Osteocyte (in vitro differentiated cells): ENCODE measurements at regions not wholly inside any gene's neighbourhood (a gene's known extent, or its start where the extent isn't known, plus 50 kb on each side); places are given as distances from the start of the nearest gene placed in this dataset.

Source experiments
- DNase-seq: peaks from one replicate; pipeline ENCODE4 v3.0.0; 2021; ENCODE audit warnings: mixed read lengths; ENCODE audit not compliant: unreplicated experiment; ENCODE audit errors: extremely low spot score
- H3K27ac Mint-ChIP-seq: one replicate; pipeline ENCODE4 v1.8.0; 2021; ENCODE audit warnings: mild to moderate bottlenecking, mixed read lengths; ENCODE audit not compliant: unreplicated experiment
- H3K27me3 Mint-ChIP-seq: one replicate; pipeline ENCODE4 v1.8.0; 2021; ENCODE audit warnings: mixed read lengths; ENCODE audit not compliant: unreplicated experiment
- H3K36me3 Mint-ChIP-seq: one replicate; pipeline ENCODE4 v1.8.0; 2021; ENCODE audit warnings: mixed read lengths; ENCODE audit not compliant: unreplicated experiment
- H3K4me1 Mint-ChIP-seq: one replicate; pipeline ENCODE4 v1.8.0; 2021; ENCODE audit warnings: mixed read lengths; ENCODE audit not compliant: unreplicated experiment
- H3K4me3 Mint-ChIP-seq: one replicate; pipeline ENCODE4 v1.8.0; 2021; ENCODE audit warnings: mild to moderate bottlenecking, moderate library complexity, mixed read lengths; ENCODE audit not compliant: unreplicated experiment
- H3K9me3 Mint-ChIP-seq: one replicate; pipeline ENCODE4 v1.8.0; 2021; ENCODE audit warnings: mixed read lengths; ENCODE audit not compliant: unreplicated experiment
- CTCF ChIP-seq: fragments of 200-600 bp; sonication (generic); IDR thresholded peaks from 2 replicates; pipeline ENCODE4 v1.5.0; 2021; ENCODE audit warnings: antibody characterized with exemption, mild to moderate bottlenecking, moderate library complexity

GRCh38 chr3:13954741-13955483 lies 75.0 kb upstream of the WNT7A start:
- no peak for DNase-seq
- peaks cover 8% of the 10 kb centered on the region for H3K9me3 Mint-ChIP-seq
- no peak for TF ChIP-seq CTCF
- no peaks in the 10 kb centered on the region for H3K4me1 Mint-ChIP-seq
- no peak overlapping the region for H3K4me3 Mint-ChIP-seq
- no peaks in the 10 kb centered on the region for H3K36me3 Mint-ChIP-seq
- no peak overlapping the region for H3K27ac Mint-ChIP-seq
- H3K27me3 Mint-ChIP-seq = no peaks in the 10 kb centered on the region

- DNase-seq = no peak
- no peak overlapping the region for H3K27ac Mint-ChIP-seq
- H3K4me3 Mint-ChIP-seq = no peak overlapping the region
- H3K27me3 Mint-ChIP-seq = no peaks in the 10 kb centered on the region
- H3K4me1 Mint-ChIP-seq = no peaks in the 10 kb centered on the region
- no peak for TF ChIP-seq CTCF
- peaks cover 8% of the 10 kb centered on the region for H3K9me3 Mint-ChIP-seq
- no peaks in the 10 kb centered on the region for H3K36me3 Mint-ChIP-seq
Measured at GRCh38 chr3:13954266-13954665, 74.4 kb upstream of the WNT7A start.

GRCh38 chr3:13951184-13951583 lies 71.3 kb upstream of the WNT7A start:
- Mint-ChIP-seq H3K4me3 (no peak overlapping the region), H3K36me3 (no peaks in the 10 kb centered on the region), H3K27me3 (peaks cover 3% of the 10 kb centered on the region), H3K4me1 (no peaks in the 10 kb centered on the region), H3K9me3 (peaks cover 7% of the 10 kb centered on the region), H3K27ac (no peak overlapping the region)
- no peak for DNase-seq
- TF ChIP-seq CTCF = no peak

- no peak for DNase-seq
- peaks cover 17% of the 10 kb centered on the region for H3K9me3 Mint-ChIP-seq
- H3K36me3 Mint-ChIP-seq = no peaks in the 10 kb centered on the region
- no peak overlapping the region for H3K4me3 Mint-ChIP-seq
- H3K27me3 Mint-ChIP-seq = peaks cover 3% of the 10 kb centered on the region
- no peak for TF ChIP-seq CTCF
- H3K4me1 Mint-ChIP-seq = no peaks in the 10 kb centered on the region
- no peak overlapping the region for H3K27ac Mint-ChIP-seq
Measured at GRCh38 chr3:13950042-13950441, 70.2 kb upstream of the WNT7A start.

- DNase-seq = no peak
- no peak for TF ChIP-seq CTCF
- H3K27ac Mint-ChIP-seq = no peak overlapping the region
- no peaks in the 10 kb centered on the region for H3K4me1 Mint-ChIP-seq
- H3K4me3 Mint-ChIP-seq = no peak overlapping the region
- H3K9me3 Mint-ChIP-seq = peaks cover 26% of the 10 kb centered on the region
- no peaks in the 10 kb centered on the region for H3K36me3 Mint-ChIP-seq
- H3K27me3 Mint-ChIP-seq = peaks cover 3% of the 10 kb centered on the region
Measured at GRCh38 chr3:13947912-13948311, 68.0 kb upstream of the WNT7A start.
